Prostate gland (tissue), 2 donors: ENCODE measurements at regions not wholly inside any gene's neighbourhood (a gene's known extent, or its start where the extent isn't known, plus 50 kb on each side); places are given as distances from the start of the nearest gene placed in this dataset.

ENCODE experiments used
- POLR2A ChIP-seq: fragments of 450-650 bp; IDR thresholded peaks from one replicate; pipeline ENCODE4 v1.6.1; 2016; ENCODE audit warnings: antibody characterized with exemption, mild to moderate bottlenecking
- POLR2AphosphoS5 ChIP-seq: sonication (generic); formaldehyde crosslinking; IDR thresholded peaks from one replicate; pipeline ENCODE4 v1.6.1; 2017; ENCODE audit warnings: antibody characterized with exemption
- TF ChIP-seq, protein P1 (sequence below), 4 experiments: fragments of 200-600 bp in 2 of 4; fragments of 450-650 bp in 2 of 4; sonication (generic) in 2 of 4; IDR thresholded peaks; 1 replicate in 3 of 4; 2 replicates in 1 of 4; pipeline ENCODE4 v1.5.1; 2016 to 2019; ENCODE audit warnings: antibody characterized with exemption in 4 of 4, mild to moderate bottlenecking in 2 of 4, moderate library complexity in 2 of 4

- TF ChIP-seq, protein P1, sequence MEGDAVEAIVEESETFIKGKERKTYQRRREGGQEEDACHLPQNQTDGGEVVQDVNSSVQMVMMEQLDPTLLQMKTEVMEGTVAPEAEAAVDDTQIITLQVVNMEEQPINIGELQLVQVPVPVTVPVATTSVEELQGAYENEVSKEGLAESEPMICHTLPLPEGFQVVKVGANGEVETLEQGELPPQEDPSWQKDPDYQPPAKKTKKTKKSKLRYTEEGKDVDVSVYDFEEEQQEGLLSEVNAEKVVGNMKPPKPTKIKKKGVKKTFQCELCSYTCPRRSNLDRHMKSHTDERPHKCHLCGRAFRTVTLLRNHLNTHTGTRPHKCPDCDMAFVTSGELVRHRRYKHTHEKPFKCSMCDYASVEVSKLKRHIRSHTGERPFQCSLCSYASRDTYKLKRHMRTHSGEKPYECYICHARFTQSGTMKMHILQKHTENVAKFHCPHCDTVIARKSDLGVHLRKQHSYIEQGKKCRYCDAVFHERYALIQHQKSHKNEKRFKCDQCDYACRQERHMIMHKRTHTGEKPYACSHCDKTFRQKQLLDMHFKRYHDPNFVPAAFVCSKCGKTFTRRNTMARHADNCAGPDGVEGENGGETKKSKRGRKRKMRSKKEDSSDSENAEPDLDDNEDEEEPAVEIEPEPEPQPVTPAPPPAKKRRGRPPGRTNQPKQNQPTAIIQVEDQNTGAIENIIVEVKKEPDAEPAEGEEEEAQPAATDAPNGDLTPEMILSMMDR (IDR thresholded peaks at IDR 0.05), result no peak
- TF ChIP-seq POLR2AphosphoS5 (no peak), POLR2A (no peak)
Observed at GRCh38 chr5:114208588-114208987, 153.3 kb upstream of the KCNN2 start.
